ENCODE measurements at regions not wholly inside any gene's neighbourhood (a gene's known extent, or its start where the extent isn't known, plus 50 kb on each side); places are given as distances from the start of the nearest gene placed in this dataset.
"Not testable (repeated sequence)": the region's sequence is repeated elsewhere in the genome, so short reads cannot be mapped to it uniquely, and the experiment has no call there.

- no peak overlapping the region for H3K9ac ChIP-seq (ENCODE audit: low read length)
- no peak overlapping the region for H3K27ac ChIP-seq (ENCODE audit: low read length)
- no peak overlapping the region for H2AFZ ChIP-seq (ENCODE audit: low read depth, low read length)
- peaks cover 7% of the 10 kb centered on the region for H3K4me1 ChIP-seq (ENCODE audit: low read length)
- H3K79me2 ChIP-seq (ENCODE audit: low read length), result no peaks in the 10 kb centered on the region
- no peaks in the 10 kb centered on the region for H3K9me3 ChIP-seq (ENCODE audit: insufficient read depth, low read length)
- TF ChIP-seq EZH2phosphoT487 (IDR thresholded peaks at IDR 0.05; ENCODE audit: low read depth), result no peak
- H4K20me1 ChIP-seq (ENCODE audit: insufficient read depth, low read length), result no peaks in the 10 kb centered on the region
- no peak overlapping the region for H3K4me2 ChIP-seq (ENCODE audit: low read length)
- H3K4me3 ChIP-seq (ENCODE audit: low read length), result no peak overlapping the region
- H3K27me3 ChIP-seq (ENCODE audit: low read depth, low read length), result 0 out of 2 replicates have a peak, but pooled peaks cover 12% of the 10 kb centered on the region
- H3K36me3 ChIP-seq (replicated peaks; ENCODE audit: low read depth, low read length), result no peaks in the 10 kb centered on the region
These were observed 126.8 kb upstream of the ARHGEF3 start for GRCh38 chr3:56928379-56929068.

GRCh38 chr3:56927855-56928254 is 126.1 kb upstream of the ARHGEF3 start:
- Histone ChIP-seq H3K9me3 (ENCODE audit: insufficient read depth, low read length) (no peaks in the 10 kb centered on the region), H4K20me1 (ENCODE audit: insufficient read depth, low read length) (no peaks in the 10 kb centered on the region), H3K4me3 (ENCODE audit: low read length) (no peak overlapping the region), H3K79me2 (ENCODE audit: low read length) (no peaks in the 10 kb centered on the region), H3K4me1 (ENCODE audit: low read length) (peaks cover 13% of the 10 kb centered on the region), H3K4me2 (ENCODE audit: low read length) (no peak overlapping the region), H3K27ac (ENCODE audit: low read length) (no peak overlapping the region), H3K27me3 (ENCODE audit: low read depth, low read length) (0 out of 2 replicates have a peak, but pooled peaks cover 12% of the 10 kb centered on the region), H3K36me3 (replicated peaks; ENCODE audit: low read depth, low read length) (no peaks in the 10 kb centered on the region), H2AFZ (ENCODE audit: low read depth, low read length) (no peak overlapping the region), H3K9ac (ENCODE audit: low read length) (no peak overlapping the region)
- TF ChIP-seq EZH2phosphoT487 (IDR thresholded peaks at IDR 0.05; ENCODE audit: low read depth) (no peak), CTCF (IDR thresholded peaks at IDR 0.05; ENCODE audit: low read depth, low read length) (no peak)

- no peak overlapping the region for H2AFZ ChIP-seq (ENCODE audit: low read depth, low read length)
- H3K4me3 ChIP-seq (ENCODE audit: low read length), result no peak overlapping the region
- H3K9ac ChIP-seq (ENCODE audit: low read length), result no peak overlapping the region
- no peak overlapping the region for H3K27ac ChIP-seq (ENCODE audit: low read length)
- no peaks in the 10 kb centered on the region for H4K20me1 ChIP-seq (ENCODE audit: insufficient read depth, low read length)
- H3K36me3 ChIP-seq (replicated peaks; ENCODE audit: low read depth, low read length), result no peaks in the 10 kb centered on the region
- no peaks in the 10 kb centered on the region for H3K9me3 ChIP-seq (ENCODE audit: insufficient read depth, low read length)
- H3K4me1 ChIP-seq (ENCODE audit: low read length), result peaks cover 18% of the 10 kb centered on the region
- H3K79me2 ChIP-seq (ENCODE audit: low read length), result no peaks in the 10 kb centered on the region
- 0 out of 2 replicates have a peak, but pooled peaks cover 11% of the 10 kb centered on the region for H3K27me3 ChIP-seq (ENCODE audit: low read depth, low read length)
- no peak overlapping the region for H3K4me2 ChIP-seq (ENCODE audit: low read length)
- TF ChIP-seq EZH2phosphoT487 (IDR thresholded peaks at IDR 0.05; ENCODE audit: low read depth), result no peak
- TF ChIP-seq CTCF (IDR thresholded peaks at IDR 0.05; ENCODE audit: low read depth, low read length), result no peak
These were observed 125.2 kb upstream of the ARHGEF3 start for GRCh38 chr3:56926947-56927282.

- Histone ChIP-seq H3K4me3 (ENCODE audit: low read length) (no peak overlapping the region), H3K4me2 (ENCODE audit: low read length) (no peak overlapping the region), H2AFZ (ENCODE audit: low read depth, low read length) (no peak overlapping the region), H3K79me2 (ENCODE audit: low read length) (no peaks in the 10 kb centered on the region), H3K4me1 (ENCODE audit: low read length) (peaks cover 22% of the 10 kb centered on the region), H3K36me3 (replicated peaks; ENCODE audit: low read depth, low read length) (no peaks in the 10 kb centered on the region), H3K9me3 (ENCODE audit: insufficient read depth, low read length) (no peaks in the 10 kb centered on the region), H3K9ac (ENCODE audit: low read length) (no peak overlapping the region), H3K27ac (ENCODE audit: low read length) (no peak overlapping the region), H4K20me1 (ENCODE audit: insufficient read depth, low read length) (no peaks in the 10 kb centered on the region), H3K27me3 (ENCODE audit: low read depth, low read length) (0 out of 2 replicates have a peak, but pooled peaks cover 8% of the 10 kb centered on the region)
- TF ChIP-seq EZH2phosphoT487 (IDR thresholded peaks at IDR 0.05; ENCODE audit: low read depth) (no peak), CTCF (IDR thresholded peaks at IDR 0.05; ENCODE audit: low read depth, low read length) (no peak)
These were observed 124.6 kb upstream of the ARHGEF3 start for GRCh38 chr3:56926243-56926946.

GRCh38 chr3:56924700-56925099 is 123.0 kb upstream of the ARHGEF3 start:
- H2AFZ ChIP-seq (ENCODE audit: low read depth, low read length); H3K79me2 ChIP-seq (ENCODE audit: low read length); H3K27me3 ChIP-seq (ENCODE audit: low read depth, low read length); H3K4me2 ChIP-seq (ENCODE audit: low read length); H3K9me3 ChIP-seq (ENCODE audit: insufficient read depth, low read length); H3K36me3 ChIP-seq (replicated peaks; ENCODE audit: low read depth, low read length); H4K20me1 ChIP-seq (ENCODE audit: insufficient read depth, low read length); H3K27ac ChIP-seq (ENCODE audit: low read length); H3K4me3 ChIP-seq (ENCODE audit: low read length); H3K9ac ChIP-seq (ENCODE audit: low read length): not testable (repeated sequence)
- peaks cover 29% of the 10 kb centered on the region for H3K4me1 ChIP-seq (ENCODE audit: low read length)
